GM12864 (cell line): ENCODE measurements at regions not wholly inside any gene's neighbourhood (a gene's known extent, or its start where the extent isn't known, plus 50 kb on each side); places are given as distances from the start of the nearest gene placed in this dataset.

Experiments used
- DNase-seq: peaks from one replicate; pipeline ENCODE4 v3.0.0-alpha.2; 2011; ENCODE audit warnings: low read depth
- H3K4me3 ChIP-seq: 2 replicates; pipeline ENCODE4 v1.5.1; 2011; ENCODE audit warnings: mild to moderate bottlenecking, low read depth, low read length, control low read depth
- CTCF ChIP-seq: IDR thresholded peaks from 2 replicates; pipeline ENCODE4 v1.5.1; 2011; ENCODE audit warnings: low read depth, mild to moderate bottlenecking, moderate library complexity, low read length, control low read depth, inconsistent platforms; ENCODE audit errors: missing control alignments

- H3K4me3 ChIP-seq, result no peak overlapping the region
- no peak for DNase-seq
- TF ChIP-seq CTCF, result no peak
These were observed 438.2 kb downstream of the ARHGEF28 start for GRCh38 chr5:74064225-74064624.

DNA sequence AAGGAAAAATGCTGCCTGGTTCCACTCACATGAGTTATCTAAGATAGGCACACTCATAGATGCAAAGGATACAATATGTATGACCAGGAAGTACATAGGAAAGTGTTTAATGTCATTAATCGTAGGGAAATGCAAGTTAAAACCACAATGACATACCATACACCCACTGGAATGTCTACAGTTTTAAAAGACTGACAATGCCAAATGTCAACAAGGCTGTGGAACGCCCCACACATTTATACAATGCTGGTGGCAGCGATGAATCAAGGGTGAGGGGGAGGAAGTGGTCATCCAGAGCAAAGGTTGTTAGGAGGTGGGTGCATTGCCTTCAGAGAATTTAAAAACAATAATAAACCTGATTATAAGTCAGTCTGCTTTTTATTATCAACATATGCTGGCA, 437.8 kb downstream of the ARHGEF28 start:
- H3K4me3 ChIP-seq, result no peak overlapping the region
- TF ChIP-seq CTCF, result no peak
- DNase-seq, result no peak

DNA sequence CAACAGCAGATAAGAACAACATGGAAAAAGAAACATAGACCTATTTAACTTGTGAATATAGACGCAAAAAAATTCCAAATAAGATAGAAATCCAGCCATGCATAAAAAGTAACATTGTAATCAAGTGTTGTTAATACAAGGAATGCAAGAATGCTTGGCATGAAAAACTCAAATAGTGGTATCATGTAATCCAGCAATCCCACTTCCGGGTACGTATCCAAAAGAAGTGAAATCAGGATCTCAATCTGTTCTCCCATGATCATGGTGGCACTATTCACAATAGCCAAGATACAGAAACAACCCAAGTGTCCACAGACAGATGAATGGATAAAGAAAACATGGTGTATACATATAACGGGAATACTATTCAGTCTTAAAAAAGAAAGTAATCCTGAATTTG, 437.4 kb downstream of the ARHGEF28 start:
- DNase-seq, result no peak
- TF ChIP-seq CTCF, result no peak
- H3K4me3 ChIP-seq, result no peak overlapping the region

DNA sequence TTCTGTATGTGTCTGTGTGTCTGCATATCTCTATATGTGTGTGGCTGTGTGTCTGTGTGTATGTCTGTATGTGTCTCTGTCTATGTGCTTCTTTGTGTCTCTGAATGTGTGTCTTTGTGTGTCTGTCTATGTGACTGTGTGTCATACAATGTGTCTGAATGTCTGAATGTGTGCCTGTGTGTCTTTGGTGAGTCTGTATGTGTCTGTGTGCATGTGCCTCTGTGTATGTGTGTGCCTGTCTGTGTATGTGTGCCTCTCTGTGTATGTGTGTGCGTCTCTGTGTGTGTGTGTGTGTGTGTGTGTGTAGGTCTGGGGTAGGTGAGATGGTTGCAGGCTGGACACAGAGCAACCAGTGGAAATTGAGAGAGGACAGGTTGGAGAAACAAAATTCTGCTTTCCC, 435.3 kb downstream of the ARHGEF28 start:
- DNase-seq, result no peak

GRCh38 chr5:74059706-74060105, 433.7 kb downstream of the ARHGEF28 start:
- DNase-seq, result no peak
- no peak overlapping the region for H3K4me3 ChIP-seq
- no peak for TF ChIP-seq CTCF

More for the DNA sequence above, 435.3 kb downstream of the ARHGEF28 start:
- H3K4me3 ChIP-seq, result no peak overlapping the region
- no peak for TF ChIP-seq CTCF

DNA sequence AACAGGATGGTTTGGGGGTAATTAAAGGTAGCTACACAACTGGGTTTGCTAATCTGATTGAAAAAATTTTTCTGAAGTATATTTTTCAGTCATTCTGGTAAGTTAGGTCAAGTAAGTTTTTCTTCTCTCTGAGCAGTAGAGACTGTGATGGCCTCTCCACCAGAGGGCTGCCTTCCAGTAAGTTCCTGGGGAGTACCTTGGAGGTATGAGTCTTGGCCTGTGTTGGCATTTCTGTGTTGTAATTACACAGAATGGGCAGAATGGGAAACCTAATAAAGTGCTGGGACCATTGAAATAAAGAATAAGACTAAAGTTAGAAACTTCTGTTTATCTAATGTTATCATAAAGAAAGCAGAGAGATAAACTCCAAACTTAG, 430.8 kb downstream of the ARHGEF28 start:
- no peak overlapping the region for H3K4me3 ChIP-seq
- no peak for DNase-seq
- TF ChIP-seq CTCF, result peak; percentile 14

DNA sequence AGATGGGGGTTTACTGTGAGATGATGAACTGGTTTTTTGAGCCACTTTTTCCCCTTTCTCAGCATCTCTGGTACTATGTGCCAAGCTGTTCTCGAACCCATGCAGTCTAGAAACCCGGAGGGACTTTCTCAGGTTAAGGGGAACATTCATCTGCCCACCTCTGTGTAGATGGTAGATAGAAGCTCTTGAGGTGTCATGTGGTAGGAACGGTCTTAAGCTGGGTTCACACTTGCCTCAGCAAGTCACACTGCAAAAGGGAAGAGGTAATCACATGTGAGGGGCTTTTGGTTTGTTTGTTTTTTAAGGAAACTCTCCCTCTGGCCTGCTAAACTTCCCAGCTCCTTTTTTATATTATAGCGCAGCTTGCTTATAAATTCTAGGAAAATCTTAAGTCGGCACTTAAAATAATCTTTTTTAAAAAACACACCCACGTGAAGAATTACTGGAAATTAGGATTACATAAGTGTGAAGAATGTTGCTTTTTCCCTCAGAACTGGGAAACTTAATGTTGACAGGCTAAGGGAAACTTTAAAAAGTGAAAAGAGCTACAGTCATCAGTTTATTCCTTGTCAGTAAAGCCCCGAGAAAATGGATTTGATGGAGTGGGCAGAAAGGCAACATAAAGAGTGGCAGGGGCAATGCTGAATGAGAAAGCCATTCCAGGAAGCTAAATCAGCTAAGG, 430.3 kb downstream of the ARHGEF28 start:
- no peak for TF ChIP-seq CTCF
- no peak for DNase-seq
- no peak overlapping the region for H3K4me3 ChIP-seq
